NOMO-1 (cell line): ENCODE measurements at regions not wholly inside any gene's neighbourhood (a gene's known extent, or its start where the extent isn't known, plus 50 kb on each side); places are given as distances from the start of the nearest gene placed in this dataset.

Source experiments
- DNase-seq, 2 experiments: peaks; one replicate each; lab custom pipeline; 2025; ENCODE audit not compliant: unreplicated experiment in 2 of 2; lab: John Stamatoyannopoulos, UW

GRCh38 chr11:19661827-19662226 is 50.8 kb upstream of the NAV2 start:
- no peak for DNase-seq

- DNase-seq, result no peak
Measured at GRCh38 chr11:19660076-19660475, 52.6 kb upstream of the NAV2 start.

- DNase-seq, result no peak
Measured at GRCh38 chr11:19659529-19659928, 53.1 kb upstream of the NAV2 start.

- DNase-seq, result no peak
Measured at GRCh38 chr11:19658344-19658743, 54.3 kb upstream of the NAV2 start.

- DNase-seq, result no peak
Measured at GRCh38 chr11:19656140-19656541, 56.5 kb upstream of the NAV2 start.

GRCh38 chr11:19652623-19653375 is 59.8 kb upstream of the NAV2 start:
- no peak for DNase-seq

- DNase-seq, result no peak
Measured at GRCh38 chr11:19651653-19652052, 61.0 kb upstream of the NAV2 start.

- no peak for DNase-seq
Measured at GRCh38 chr11:19651028-19651427, 61.6 kb upstream of the NAV2 start.

- DNase-seq, result no peak
Measured at GRCh38 chr11:19650467-19650866, 62.2 kb upstream of the NAV2 start.

GRCh38 chr11:19649751-19650150 is 62.9 kb upstream of the NAV2 start:
- DNase-seq, result no peak

- DNase-seq, result no peak
Measured at GRCh38 chr11:19648321-19648720, 64.3 kb upstream of the NAV2 start.

GRCh38 chr11:19647816-19648215 is 64.8 kb upstream of the NAV2 start:
- no peak for DNase-seq

GRCh38 chr11:19646921-19647320 is 65.7 kb upstream of the NAV2 start:
- no peak for DNase-seq

- DNase-seq, result no peak
Measured at GRCh38 chr11:19646308-19646707, 66.3 kb upstream of the NAV2 start.

- DNase-seq, result no peak
Measured at GRCh38 chr11:19644316-19644715, 68.3 kb upstream of the NAV2 start.

- no peak for DNase-seq
Measured at GRCh38 chr11:19642185-19643158, 70.2 kb upstream of the NAV2 start.

- DNase-seq, result no peak
Measured at GRCh38 chr11:19639603-19640105, 73.0 kb upstream of the NAV2 start.

GRCh38 chr11:19635332-19635731 is 77.3 kb upstream of the NAV2 start:
- no peak for DNase-seq

- no peak for DNase-seq
Measured at GRCh38 chr11:19633276-19633675, 79.4 kb upstream of the NAV2 start.

GRCh38 chr11:19632499-19632834 is 80.2 kb upstream of the NAV2 start:
- DNase-seq, result no peak

- no peak for DNase-seq
Measured at GRCh38 chr11:19631712-19632498, 80.7 kb upstream of the NAV2 start.
